H1 (cell line): ENCODE measurements at regions not wholly inside any gene's neighbourhood (a gene's known extent, or its start where the extent isn't known, plus 50 kb on each side); places are given as distances from the start of the nearest gene placed in this dataset.
A peak's percentile ranks its signal among the peaks of the same experiment; 100 is the strongest.

Source experiments
- CTCF ChIA-PET: fragments of 300-600 bp; sonication (Branson Sonifier 250); formaldehyde crosslinking; loops from one replicate; lab custom pipeline; 2021; ENCODE audit not compliant: partially characterized antibody; lab: Charles Lee
- POLR2A ChIA-PET: fragments of 300-600 bp; sonication (Branson Sonifier 250); formaldehyde crosslinking; loops from one replicate; lab custom pipeline; 2021; ENCODE audit warnings: inconsistent platforms; ENCODE audit not compliant: partially characterized antibody; lab: Charles Lee
- DNase-seq, 2 experiments: peaks; one replicate each; pipeline versions ENCODE4 v3.0.0 to v3.0.0-alpha.2; 2010 to 2022; ENCODE audit warnings: low spot score in 2 of 2, low read depth in 1 of 2, mixed read lengths in 1 of 2
- FAIRE-seq: peaks from 2 replicates; lab custom pipeline; 2011; peaks lifted over from hg19 to GRCh38; lab: Jason Lieb, UNC
- H2AFZ ChIP-seq: 2 replicates; pipeline ENCODE4 v1.8.1; 2012; ENCODE audit warnings: low read length, inconsistent platforms
- H2AK5ac ChIP-seq: 2 replicates; pipeline ENCODE4 v1.6.1; 2013; ENCODE audit warnings: low read depth, low read length
- H2BK120ac ChIP-seq: replicated peaks from 2 replicates; pipeline ENCODE3; 2013; ENCODE audit warnings: low read depth, low read length, inconsistent platforms
- H2BK12ac ChIP-seq: 2 replicates; pipeline ENCODE4 v1.6.1; 2013; ENCODE audit warnings: low read depth, low read length
- H2BK15ac ChIP-seq: 2 replicates; pipeline ENCODE4 v1.6.1; 2013; ENCODE audit warnings: low read length
- H2BK20ac ChIP-seq: 2 replicates; pipeline ENCODE4 v1.6.1; 2013; ENCODE audit warnings: low read length
- H2BK5ac ChIP-seq: 2 replicates; pipeline ENCODE4 v1.6.1; 2013; ENCODE audit warnings: low read depth, low read length
- H3K14ac ChIP-seq: 2 replicates; pipeline ENCODE4 v1.6.1; 2013; ENCODE audit warnings: inconsistent platforms; ENCODE audit not compliant: insufficient read length
- H3K18ac ChIP-seq: 2 replicates; pipeline ENCODE4 v1.6.1; 2013; ENCODE audit warnings: low read length; ENCODE audit errors: extremely low read depth
- H3K23ac ChIP-seq: 2 replicates; pipeline ENCODE4 v1.6.1; 2013; ENCODE audit warnings: inconsistent platforms; ENCODE audit not compliant: insufficient read length
- H3K23me2 ChIP-seq: 2 replicates; pipeline ENCODE4 v1.6.1; 2013; ENCODE audit warnings: low read depth, low read length
- H3K27ac ChIP-seq: 2 replicates; pipeline ENCODE4 v1.6.1; 2011; ENCODE audit warnings: low read depth, low read length, inconsistent platforms
- H3K27me3 ChIP-seq, 4 experiments: replicated peaks in 1 of 4; 1 replicate in 1 of 4; 2 replicates in 3 of 4; pipeline versions ENCODE4 v1.6.1 to v1.8.1; 2011 to 2013; ENCODE audit warnings: low read length in 3 of 4, mild to moderate bottlenecking in 3 of 4, inconsistent platforms in 2 of 4, mixed read lengths in 2 of 4, moderate library complexity in 1 of 4; ENCODE audit not compliant: control insufficient read depth in 3 of 4, insufficient read depth in 3 of 4; ENCODE audit errors: extremely low read depth in 1 of 4
- H3K36me3 ChIP-seq, 4 experiments: 2 replicates each; pipeline versions ENCODE4 v1.6.1 to v1.8.1; 2011 to 2013; ENCODE audit warnings: mild to moderate bottlenecking in 4 of 4, low read length in 3 of 4, moderate library complexity in 2 of 4, control low read depth in 1 of 4, inconsistent platforms in 1 of 4; ENCODE audit not compliant: insufficient read depth in 4 of 4, control insufficient read depth in 2 of 4
- H3K4ac ChIP-seq: replicated peaks from 2 replicates; pipeline ENCODE3; 2013; ENCODE audit warnings: low read length, low read depth, mixed read lengths, inconsistent platforms; ENCODE audit not compliant: insufficient read length
- H3K4me1 ChIP-seq, 4 experiments: replicated peaks in 1 of 4; 1 replicate in 1 of 4; 2 replicates in 3 of 4; pipeline versions ENCODE4 v1.6.1 to v1.8.1; 2011 to 2013; ENCODE audit warnings: low read length in 3 of 4, inconsistent platforms in 2 of 4, mixed read lengths in 1 of 4; ENCODE audit not compliant: insufficient read depth in 4 of 4, control insufficient read depth in 3 of 4
- H3K4me2 ChIP-seq, 2 experiments: 2 replicates each; pipeline versions ENCODE4 v1.6.1 to v1.8.1; 2011 to 2013; ENCODE audit warnings: low read depth in 2 of 2, low read length in 2 of 2, control low read depth in 1 of 2, inconsistent platforms in 1 of 2, mild to moderate bottlenecking in 1 of 2; ENCODE audit not compliant: insufficient read depth in 1 of 2
- H3K4me3 ChIP-seq, 4 experiments: fragments of 200-600, 300-600 bp in 1 of 4; sonication (generic), shearing (Covaris generic), sonication (Bioruptor Twin) in 1 of 4; 2 replicates each; pipeline versions ENCODE4 v1.5.1 to v1.8.1; 2011 to 2016; ENCODE audit warnings: low read length in 4 of 4, low read depth in 3 of 4, control low read depth in 2 of 4, inconsistent platforms in 2 of 4, mild to moderate bottlenecking in 2 of 4, mixed read lengths in 1 of 4, moderate library complexity in 1 of 4; ENCODE audit not compliant: insufficient read depth in 2 of 4; ENCODE audit errors: extremely low read depth in 1 of 4
- H3K56ac ChIP-seq: replicated peaks from 2 replicates; pipeline ENCODE3; 2013; ENCODE audit warnings: low read depth, mild to moderate bottlenecking, mixed read lengths, low read length, inconsistent platforms; ENCODE audit not compliant: insufficient read length
- H3K79me1 ChIP-seq: 2 replicates; pipeline ENCODE4 v1.6.1; 2013; ENCODE audit warnings: low read depth, low read length, control low read depth
- H3K79me2 ChIP-seq, 2 experiments: 2 replicates each; pipeline versions ENCODE4 v1.6.1 to v1.8.1; 2012 to 2013; ENCODE audit warnings: low read length in 2 of 2, mild to moderate bottlenecking in 2 of 2, inconsistent platforms in 1 of 2; ENCODE audit not compliant: insufficient read depth in 2 of 2, control insufficient read depth in 1 of 2
- H3K9ac ChIP-seq, 4 experiments: replicated peaks in 1 of 4; 1 replicate in 1 of 4; 2 replicates in 3 of 4; pipeline versions ENCODE4 v1.6.1 to v1.8.1; 2011 to 2013; ENCODE audit warnings: low read depth in 3 of 4, low read length in 3 of 4, control low read depth in 2 of 4, mild to moderate bottlenecking in 2 of 4, moderate library complexity in 2 of 4, inconsistent platforms in 1 of 4; ENCODE audit errors: extremely low read depth in 1 of 4
- H3K9me3 ChIP-seq, 2 experiments: 2 replicates each; pipeline versions ENCODE4 v1.6.1 to v1.8.1; 2012 to 2013; ENCODE audit warnings: mild to moderate bottlenecking in 2 of 2, moderate library complexity in 2 of 2, control low read depth in 1 of 2, inconsistent platforms in 1 of 2, low read depth in 1 of 2, low read length in 1 of 2, mixed read lengths in 1 of 2; ENCODE audit not compliant: insufficient read depth in 2 of 2
- H4K20me1 ChIP-seq, 2 experiments: replicated peaks in 1 of 2; 2 replicates each; pipeline versions ENCODE3 to v1.8.1; 2011 to 2013; ENCODE audit warnings: inconsistent platforms in 2 of 2, low read length in 2 of 2, mild to moderate bottlenecking in 1 of 2; ENCODE audit not compliant: insufficient read depth in 2 of 2, control insufficient read depth in 1 of 2
- H4K5ac ChIP-seq: 2 replicates; pipeline ENCODE4 v1.6.1; 2013; ENCODE audit warnings: low read length, low read depth, mixed read lengths, inconsistent platforms; ENCODE audit not compliant: insufficient read length
- H4K8ac ChIP-seq: 2 replicates; pipeline ENCODE4 v1.8.0; 2013; ENCODE audit warnings: mild to moderate bottlenecking, moderate library complexity, low read length, inconsistent platforms; ENCODE audit not compliant: insufficient read depth; ENCODE audit errors: extremely low read depth
- H4K91ac ChIP-seq: replicated peaks from 2 replicates; pipeline ENCODE3; 2013; ENCODE audit warnings: low read length, mixed read lengths, inconsistent platforms; ENCODE audit not compliant: insufficient read length
- CTCF ChIP-seq, 3 experiments: IDR thresholded peaks; 1 replicate in 2 of 3; 2 replicates in 1 of 3; pipeline versions ENCODE4 v1.5.1 to v1.6.1; 2011; ENCODE audit warnings: low read length in 3 of 3, mild to moderate bottlenecking in 3 of 3, inconsistent platforms in 2 of 3, low read depth in 1 of 3, moderate library complexity in 1 of 3; ENCODE audit not compliant: insufficient read depth in 1 of 3; ENCODE audit errors: control extremely low read depth in 1 of 3
- EP300 ChIP-seq, 2 experiments: IDR thresholded peaks; 1 replicate in 1 of 2; 2 replicates in 1 of 2; pipeline ENCODE4 v1.6.1; 2011 to 2012; ENCODE audit warnings: low read depth in 2 of 2, low read length in 2 of 2, mild to moderate bottlenecking in 2 of 2, borderline replicate concordance in 1 of 2, inconsistent platforms in 1 of 2, moderate library complexity in 1 of 2
- JUN ChIP-seq: IDR thresholded peaks from 2 replicates; pipeline ENCODE4 v1.6.1; 2011; ENCODE audit warnings: low read depth, mild to moderate bottlenecking, improper control_type of control experiment, low read length
- RAD21 ChIP-seq, 2 experiments: IDR thresholded peaks in 1 of 2; conservative IDR thresholded peaks in 1 of 2; 2 replicates each; pipeline ENCODE4 v1.6.1; 2011; ENCODE audit warnings: low read depth in 2 of 2, low read length in 2 of 2, improper control_type of control experiment in 1 of 2, inconsistent platforms in 1 of 2, mild to moderate bottlenecking in 1 of 2, moderate library complexity in 1 of 2
- RBBP5 ChIP-seq: IDR thresholded peaks from 2 replicates; pipeline ENCODE4 v1.7.1; 2012; ENCODE audit warnings: low read depth, mild to moderate bottlenecking, inconsistent platforms, low read length, moderate library complexity, borderline replicate concordance
- SIN3A ChIP-seq, 2 experiments: IDR thresholded peaks in 1 of 2; conservative IDR thresholded peaks in 1 of 2; 2 replicates each; pipeline ENCODE4 v1.6.1; 2011 to 2012; ENCODE audit warnings: low read length in 2 of 2, improper control_type of control experiment in 1 of 2, low read depth in 1 of 2, mild to moderate bottlenecking in 1 of 2
- TBP ChIP-seq: IDR thresholded peaks from 2 replicates; pipeline ENCODE4 v1.6.1; 2011; ENCODE audit warnings: low read depth, low read length, improper control_type of control experiment
- ZNF274 ChIP-seq: IDR thresholded peaks from 2 replicates; pipeline ENCODE4 v1.7.0; 2012; ENCODE audit warnings: low read length, borderline replicate concordance; ENCODE audit errors: extremely low read depth
- WGBS, 2 experiments: shearing (Covaris generic) in 1 of 2; methylation state at CpG; one replicate each; pipeline versions ENCODE4 v1.1.6 to v1.1.7; 2013 to 2015; ENCODE audit warnings: low lambda C conversion rate in 2 of 2, mixed read lengths in 2 of 2, inconsistent platforms in 1 of 2, low coverage in 1 of 2, missing lambda C conversion rate in 1 of 2; ENCODE audit not compliant: insufficient replicate concordance in 2 of 2, insufficient coverage in 1 of 2, insufficient read length in 1 of 2; ENCODE audit errors: extremely low coverage in 1 of 2, missing lambda C conversion rate in 1 of 2; 5-methylcytosine and 5-hydroxymethylcytosine counted together

GRCh38 chr3:139113231-139113992 is 68.7 kb upstream of the PRR23C start:
- Histone ChIP-seq H2BK5ac (no peak overlapping the region), H2AFZ (no peak overlapping the region), H4K8ac (no peak overlapping the region), H2BK120ac (no peak overlapping the region), H3K27me3 (no peaks in the 10 kb centered on the region), H3K9me3 (no peaks in the 10 kb centered on the region), H3K4ac (no peak overlapping the region), H4K91ac (no peak overlapping the region), H3K18ac (no peak overlapping the region), H2BK12ac (no peak overlapping the region), H3K23me2 (no peaks in the 10 kb centered on the region), H3K9ac (no peak overlapping the region), H3K4me3 (no peak overlapping the region), H3K79me1 (no peaks in the 10 kb centered on the region), H4K5ac (no peak overlapping the region), H3K4me1 (no peaks in the 10 kb centered on the region), H4K20me1 (peaks cover 0 to 1% of the 10 kb centered on the region in 2 experiments), H3K79me2 (no peaks in the 10 kb centered on the region), H2BK20ac (no peak overlapping the region), H3K36me3 (no peaks in the 10 kb centered on the region), H2BK15ac (no peak overlapping the region), H3K27ac (no peak overlapping the region), H2AK5ac (no peak overlapping the region), H3K56ac (no peak overlapping the region), H3K4me2 (no peak overlapping the region), H3K23ac (no peak overlapping the region), H3K14ac (no peak overlapping the region)
- FAIRE-seq (no peak), DNase-seq (peak in 1 of 2 experiments; percentile 45)
- ChIA-PET POLR2A (interaction anchor here (1.7 kb wide), 1 partner anchor 163 kb away, joined by 3 read pairs; no protein-coding TSS in a partner anchor), CTCF (interaction anchor here (0.6 to 5.5 kb wide), 29 partner anchors 8 to 241 kb away, joined by 3 to 39 read pairs (median 6); no protein-coding TSS in a partner anchor)
- no peak for TF ChIP-seq ZNF274
- TF ChIP-seq TBP: no peak
- no peak for TF ChIP-seq SIN3A (conservative IDR thresholded peaks at IDR 0.05 in 1 of 2, IDR thresholded peaks at IDR 0.05 in 1 of 2; ENCODE audit: low read depth in 1 of 2, low read length in 2 of 2)
- TF ChIP-seq RAD21 (IDR thresholded peaks at IDR 0.05 in 1 of 2, conservative IDR thresholded peaks at IDR 0.05 in 1 of 2; ENCODE audit: low read depth in 2 of 2, low read length in 2 of 2): peak; percentile 24 to 40; a peak in 3 of 4 replicates
- TF ChIP-seq RBBP5: no peak
- TF ChIP-seq CTCF (IDR thresholded peaks at IDR 0.05; ENCODE audit: control extremely low read depth in 1 of 3, insufficient read depth in 1 of 3, low read depth in 1 of 3, low read length in 3 of 3): no peak
- TF ChIP-seq EP300 (IDR thresholded peaks at IDR 0.05; ENCODE audit: borderline replicate concordance in 1 of 2, low read depth in 2 of 2, low read length in 2 of 2): no peak
- no peak for TF ChIP-seq JUN
- 70% methylated on average over 7 of the region's 7 CpGs; no CpG with 5 or more reads in 1 of the 2 experiments for WGBS, 2 experiments
